Heart left ventricle (tissue), 16 donors: ENCODE measurements at regions not wholly inside any gene's neighbourhood (a gene's known extent, or its start where the extent isn't known, plus 50 kb on each side); places are given as distances from the start of the nearest gene placed in this dataset.

ENCODE experiments used
- ATAC-seq, 4 donors: fragments of 200-7000 bp; cut with Tn5 transposase; one replicate each; pipeline ENCODE4 v1.9.1; 2020 to 2022; ENCODE audit warnings: moderate library complexity in 4 of 4, mild to moderate bottlenecking in 3 of 4, moderate number of reproducible peaks in 1 of 4
- DNase-seq, 5 donors: peaks; one replicate each; pipeline ENCODE4 v3.0.0-alpha.2; 2020
- H3K27ac ChIP-seq, 12 donors: fragments of 200-600 bp; sonication (generic) in 4 of 12; one replicate each; pipeline versions ENCODE4 v1.5.0 to v1.8.0; 2016 to 2022; ENCODE audit warnings: mild to moderate bottlenecking in 2 of 12
- H3K27me3 ChIP-seq, 9 donors: fragments of 200-600 bp; sonication (generic) in 2 of 9; one replicate each; pipeline versions ENCODE4 v1.5.1 to v1.8.0; 2016 to 2022; ENCODE audit warnings: mild to moderate bottlenecking in 3 of 9
- H3K36me3 ChIP-seq, 9 donors: fragments of 200-600 bp; sonication (generic) in 2 of 9; one replicate each; pipeline versions ENCODE4 v1.5.0 to v1.8.0; 2018 to 2022; ENCODE audit warnings: mild to moderate bottlenecking in 2 of 9
- H3K4me1 ChIP-seq, 12 donors: fragments of 200-600 bp; sonication (generic) in 4 of 12; one replicate each; pipeline versions ENCODE4 v1.5.0 to v1.8.0; 2016 to 2022; ENCODE audit warnings: mild to moderate bottlenecking in 3 of 12
- H3K4me3 ChIP-seq, 12 donors: fragments of 200-600 bp; sonication (generic) in 4 of 12; one replicate each; pipeline versions ENCODE4 v1.5.0 to v1.8.0; 2017 to 2022; ENCODE audit warnings: mild to moderate bottlenecking in 9 of 12, moderate library complexity in 4 of 12
- H3K9me3 ChIP-seq, 12 donors: fragments of 200-600 bp; sonication (generic) in 4 of 12; one replicate each; pipeline versions ENCODE4 v1.5.0 to v1.8.0; 2016 to 2022; ENCODE audit warnings: mild to moderate bottlenecking in 1 of 12
- CTCF ChIP-seq, 12 donors: fragments of 200-600 bp; sonication (generic) in 4 of 12; IDR thresholded peaks; one replicate each; pipeline versions ENCODE4 v1.5.0 to v1.8.0; 2018 to 2022; ENCODE audit warnings: antibody characterized with exemption in 12 of 12, mild to moderate bottlenecking in 5 of 12
- POLR2A ChIP-seq, 2 donors: fragments of 450-650 bp; IDR thresholded peaks; one replicate each; pipeline ENCODE4 v1.6.1; 2017; ENCODE audit warnings: antibody characterized with exemption in 2 of 2, mild to moderate bottlenecking in 2 of 2, moderate library complexity in 2 of 2
- WGBS, 4 donors: extraction: QIAGEN DNeasy Blood & Tissue Kit in 2 of 4; methylation state at CpG; one replicate each; pipeline versions ENCODE4 v1.1.5 to v1.1.7; 2013 to 2018; 5-methylcytosine and 5-hydroxymethylcytosine counted together
- intact Hi-C, 10 donors: fragments of 100-400 bp; cut with DNase I; formaldehyde crosslinking; loops; one replicate each; pipeline versions ENCODE4 v1.11.1 to v1.14.2; 2022
- donor health status: ischemic (EF 13 %, LVEDD 7.1; RV severe dilation, severe dysfunction).
- donor health status: healthy with polysubstance abuse.
- donor health status: DM: no; HTN: yes; CAD: no.
- donor health status: DM: no; HTN: no; CAD: no.
- donor health status: ischemic (EF 25% LVEDD 6.9; RV normal size, moderate dysfunction).
- donor health status: ischemic (EF 25% LVEDD 5.7; RV mildly dilated, moderate dysfunction).
- donor health status: healthy.
- donor health status: DM: yes; HTN: yes; CAD: no.
- donor health status: ischemic (EF 35%, LVEDD 5.7; RV mildly dilated, moderate dysfunction).
- donor health status: nonischemic (EF 11% LVEDD 7.7; RV severe dilation, severe dysfunction).
- donor health status: DM: yes; HTN: yes; CAD: no.
- donor health status: PGD.
- donor health status: ischemic (EF 29% LVEDD 5.4; RV normal size, mild dysfunction).
- donor health status: nonischemic (EF 23%, LVEDD 6.1; RV moderate dilation, normal function).

GRCh38 chr4:131054489-131055019 is 1958.6 kb downstream of the C4orf33 start:
- DNase-seq = no peak
- Histone ChIP-seq H3K4me3 (no peak overlapping the region), H3K27me3 (no peaks in the 10 kb centered on the region), H3K36me3 (no peaks in the 10 kb centered on the region), H3K27ac (no peak overlapping the region), H3K9me3 (peaks cover 0 to 10% (median 0%) of the 10 kb centered on the region in 12 donors), H3K4me1 (no peaks in the 10 kb centered on the region)
- no peak for ATAC-seq
- intact Hi-C loops = no loop called here
- WGBS, 4 donors = 82 to 87% (median 85%) methylated on average over 8 of the region's 8 CpGs
- TF ChIP-seq POLR2A (IDR thresholded peaks at IDR 0.05) (no peak), CTCF (IDR thresholded peaks at IDR 0.05) (no peak)

- Histone ChIP-seq H3K9me3 (peaks cover 0 to 39% (median 18%) of the 10 kb centered on the region in 12 donors), H3K27me3 (no peaks in the 10 kb centered on the region)
- TF ChIP-seq CTCF (IDR thresholded peaks at IDR 0.05) (no peak), POLR2A (IDR thresholded peaks at IDR 0.05) (no peak)
These were observed 1965.8 kb downstream of the C4orf33 start for GRCh38 chr4:131061734-131062133.

GRCh38 chr4:131063878-131064277 is 1967.9 kb downstream of the C4orf33 start:
- H3K4me3 ChIP-seq = no peak overlapping the region
- ATAC-seq = peak in 1 of 4 donors; percentile 31
- WGBS, 4 donors = 91 to 94% (median 93%) methylated on average over 5 of the region's 5 CpGs
- TF ChIP-seq CTCF (IDR thresholded peaks at IDR 0.05) = no peak
- no peak for TF ChIP-seq POLR2A (IDR thresholded peaks at IDR 0.05)
- H3K9me3 ChIP-seq = peaks cover 0 to 39% (median 18%) of the 10 kb centered on the region in 12 donors
- DNase-seq = peak in 1 of 5 donors; percentile 24
- H3K27ac ChIP-seq = no peak overlapping the region
- no peaks in the 10 kb centered on the region for H3K4me1 ChIP-seq
- no peaks in the 10 kb centered on the region for H3K27me3 ChIP-seq
- intact Hi-C loops = no loop called here
- H3K36me3 ChIP-seq = no peaks in the 10 kb centered on the region

More at GRCh38 chr4:131061734-131062133, 1965.8 kb downstream of the C4orf33 start:
- no peak for DNase-seq
- H3K36me3 ChIP-seq = no peaks in the 10 kb centered on the region
- intact Hi-C loops = no loop called here
- no peak for ATAC-seq
- H3K4me3 ChIP-seq = no peak overlapping the region
- H3K27ac ChIP-seq = no peak overlapping the region
- WGBS, 4 donors = 62 to 82% (median 67%) methylated on average over 1 of the region's 1 CpG
- no peaks in the 10 kb centered on the region for H3K4me1 ChIP-seq

GRCh38 chr4:131081069-131081468 is 1985.1 kb downstream of the C4orf33 start:
- Histone ChIP-seq H3K4me1 (no peaks in the 10 kb centered on the region), H3K4me3 (no peak overlapping the region), H3K9me3 (no peaks in the 10 kb centered on the region), H3K27me3 (no peaks in the 10 kb centered on the region), H3K36me3 (no peaks in the 10 kb centered on the region), H3K27ac (no peak overlapping the region)
- TF ChIP-seq CTCF (IDR thresholded peaks at IDR 0.05) = no peak
- no peak for TF ChIP-seq POLR2A (IDR thresholded peaks at IDR 0.05)
- DNase-seq (no peak), ATAC-seq (no peak)
- intact Hi-C loops = no loop called here
